Neural progenitor cell (in vitro differentiated cells): ENCODE measurements at regions not wholly inside any gene's neighbourhood (a gene's known extent, or its start where the extent isn't known, plus 50 kb on each side); places are given as distances from the start of the nearest gene placed in this dataset.

Experiments
- DNase-seq: peaks from one replicate; pipeline ENCODE4 v3.0.0-alpha.2; 2016; ENCODE audit warnings: low spot score
- H2AFZ ChIP-seq: fragments of 200-600 bp; sonication (generic); replicated peaks from 2 replicates; pipeline ENCODE4 v1.6.1; 2016; ENCODE audit warnings: antibody characterized with exemption
- H3F3A ChIP-seq: fragments of 200-600 bp; sonication (generic); 2 replicates; pipeline ENCODE4 v1.6.1; 2016; ENCODE audit warnings: antibody characterized with exemption, low read depth
- H3K27ac ChIP-seq: fragments of 200-600 bp; sonication (generic); 2 replicates; pipeline ENCODE4 v1.5.1; 2016; ENCODE audit warnings: mild to moderate bottlenecking
- H3K27me3 ChIP-seq: fragments of 200-600 bp; sonication (generic); 2 replicates; pipeline ENCODE4 v1.6.1; 2016; ENCODE audit warnings: mild to moderate bottlenecking, moderate library complexity
- H3K36me3 ChIP-seq: fragments of 200-600 bp; sonication (generic); 2 replicates; pipeline ENCODE4 v1.5.1; 2016
- H3K4me1 ChIP-seq: fragments of 200-600 bp; sonication (generic); 2 replicates; pipeline ENCODE4 v1.6.1; 2016; ENCODE audit warnings: mixed run types
- H3K4me2 ChIP-seq: fragments of 200-600 bp; sonication (generic); 2 replicates; pipeline ENCODE4 v1.6.1; 2016
- H3K4me3 ChIP-seq: fragments of 200-600 bp; sonication (generic); 2 replicates; pipeline ENCODE4 v1.5.1; 2016
- H3K79me2 ChIP-seq: fragments of 200-600 bp; sonication (generic); 2 replicates; pipeline ENCODE4 v1.6.1; 2016; ENCODE audit warnings: low read depth
- H3K9ac ChIP-seq: fragments of 200-600 bp; sonication (generic); 2 replicates; pipeline ENCODE4 v1.6.1; 2016
- H3K9me3 ChIP-seq: fragments of 200-600 bp; sonication (generic); 2 replicates; pipeline ENCODE4 v1.5.1; 2016; ENCODE audit warnings: low read depth
- H4K20me1 ChIP-seq: fragments of 200-600 bp; sonication (generic); 2 replicates; pipeline ENCODE4 v1.6.1; 2016; ENCODE audit warnings: low read depth
- H3K27ac Mint-ChIP-seq: 3 replicates; pipeline ENCODE4 v1.8.0; 2021; ENCODE audit warnings: mixed read lengths
- H3K27me3 Mint-ChIP-seq: 2 replicates; pipeline ENCODE4 v1.8.0; 2022; ENCODE audit warnings: low read depth, mild to moderate bottlenecking, inconsistent platforms, moderate library complexity, mixed read lengths; ENCODE audit not compliant: insufficient read depth
- H3K36me3 Mint-ChIP-seq: 3 replicates; pipeline ENCODE4 v1.8.0; 2021; ENCODE audit warnings: mixed read lengths
- H3K4me1 Mint-ChIP-seq: 3 replicates; pipeline ENCODE4 v1.8.0; 2021; ENCODE audit warnings: mixed read lengths
- H3K4me3 Mint-ChIP-seq: 3 replicates; pipeline ENCODE4 v1.8.0; 2021; ENCODE audit warnings: mild to moderate bottlenecking, moderate library complexity, mixed read lengths
- H3K9me3 Mint-ChIP-seq: 3 replicates; pipeline ENCODE4 v1.8.0; 2020; ENCODE audit warnings: mixed read lengths
- EZH2 ChIP-seq: fragments of 200-600 bp; sonication (generic); IDR thresholded peaks from 2 replicates; pipeline ENCODE4 v1.6.1; 2017; ENCODE audit warnings: antibody characterized with exemption, mild to moderate bottlenecking, moderate library complexity
- EZH2phosphoT487 ChIP-seq: fragments of 200-600 bp; sonication (generic); IDR thresholded peaks from 2 replicates; pipeline ENCODE4 v1.6.1; 2017; ENCODE audit warnings: antibody characterized with exemption
- TF ChIP-seq, protein P1 (sequence below): fragments of 200-600 bp; sonication (generic); IDR thresholded peaks from 2 replicates; pipeline ENCODE4 v1.5.1; 2017; ENCODE audit warnings: antibody characterized with exemption, mild to moderate bottlenecking

DNA sequence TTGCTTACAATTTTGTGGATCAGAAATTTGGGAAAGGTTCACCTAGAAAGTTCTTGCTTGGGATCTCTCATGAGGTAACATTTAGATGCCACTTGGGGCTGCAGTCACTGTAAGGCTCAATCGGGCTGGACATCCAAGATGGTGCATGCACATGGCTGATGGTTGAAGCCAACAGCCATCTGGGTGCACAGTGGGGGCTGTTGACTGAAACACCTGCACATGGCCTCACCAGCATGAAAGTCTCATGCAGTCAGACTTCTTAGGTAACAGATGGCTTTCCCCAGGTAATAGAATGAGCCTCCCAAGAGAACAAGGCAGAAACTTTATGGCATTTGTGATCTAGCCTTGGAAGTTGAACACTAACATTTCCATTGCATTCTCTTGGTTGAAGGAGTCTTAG, 740.7 kb upstream of the AUTS2 start:
- no peaks in the 10 kb centered on the region for H3K27me3 ChIP-seq
- no peak overlapping the region for H3K9ac ChIP-seq
- Mint-ChIP-seq H3K4me3 (no peak overlapping the region), H3K9me3 (no peaks in the 10 kb centered on the region), H3K27ac (no peak overlapping the region), H3K27me3 (no peaks in the 10 kb centered on the region), H3K4me1 (no peaks in the 10 kb centered on the region), H3K36me3 (no peaks in the 10 kb centered on the region)
- H3F3A ChIP-seq, result no peaks in the 10 kb centered on the region
- no peaks in the 10 kb centered on the region for H4K20me1 ChIP-seq
- H3K79me2 ChIP-seq, result no peaks in the 10 kb centered on the region
- TF ChIP-seq, protein P1, sequence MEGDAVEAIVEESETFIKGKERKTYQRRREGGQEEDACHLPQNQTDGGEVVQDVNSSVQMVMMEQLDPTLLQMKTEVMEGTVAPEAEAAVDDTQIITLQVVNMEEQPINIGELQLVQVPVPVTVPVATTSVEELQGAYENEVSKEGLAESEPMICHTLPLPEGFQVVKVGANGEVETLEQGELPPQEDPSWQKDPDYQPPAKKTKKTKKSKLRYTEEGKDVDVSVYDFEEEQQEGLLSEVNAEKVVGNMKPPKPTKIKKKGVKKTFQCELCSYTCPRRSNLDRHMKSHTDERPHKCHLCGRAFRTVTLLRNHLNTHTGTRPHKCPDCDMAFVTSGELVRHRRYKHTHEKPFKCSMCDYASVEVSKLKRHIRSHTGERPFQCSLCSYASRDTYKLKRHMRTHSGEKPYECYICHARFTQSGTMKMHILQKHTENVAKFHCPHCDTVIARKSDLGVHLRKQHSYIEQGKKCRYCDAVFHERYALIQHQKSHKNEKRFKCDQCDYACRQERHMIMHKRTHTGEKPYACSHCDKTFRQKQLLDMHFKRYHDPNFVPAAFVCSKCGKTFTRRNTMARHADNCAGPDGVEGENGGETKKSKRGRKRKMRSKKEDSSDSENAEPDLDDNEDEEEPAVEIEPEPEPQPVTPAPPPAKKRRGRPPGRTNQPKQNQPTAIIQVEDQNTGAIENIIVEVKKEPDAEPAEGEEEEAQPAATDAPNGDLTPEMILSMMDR, result no peak
- TF ChIP-seq EZH2 (no peak), EZH2phosphoT487 (no peak)
- no peak overlapping the region for H3K4me2 ChIP-seq
- no peak overlapping the region for H3K27ac ChIP-seq
- H3K9me3 ChIP-seq, result no peaks in the 10 kb centered on the region
- DNase-seq, result no peak
- no peaks in the 10 kb centered on the region for H3K4me1 ChIP-seq
- H2AFZ ChIP-seq, result no peak overlapping the region
- no peaks in the 10 kb centered on the region for H3K36me3 ChIP-seq
- no peak overlapping the region for H3K4me3 ChIP-seq

DNA sequence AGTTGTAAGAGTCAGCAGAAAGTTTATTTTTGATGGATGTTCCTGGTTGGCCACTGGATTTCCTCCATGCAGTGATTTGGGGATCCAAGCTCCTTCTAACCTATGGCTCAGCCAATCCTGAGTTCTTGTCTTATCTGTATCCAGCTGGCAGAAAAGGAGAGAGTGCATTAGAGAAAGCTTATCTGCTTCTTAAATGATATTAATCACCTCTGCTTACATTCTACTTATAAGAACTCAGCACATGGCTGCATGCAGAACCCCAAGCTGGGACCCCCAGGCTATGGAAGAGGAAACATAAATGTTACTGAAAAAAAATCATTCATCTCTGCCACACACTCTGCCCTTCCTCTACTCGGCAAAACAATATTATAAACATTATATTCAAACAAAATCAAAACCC, 739.8 kb upstream of the AUTS2 start:
- Mint-ChIP-seq H3K36me3 (no peaks in the 10 kb centered on the region), H3K9me3 (no peaks in the 10 kb centered on the region), H3K27me3 (no peaks in the 10 kb centered on the region), H3K4me1 (no peaks in the 10 kb centered on the region), H3K4me3 (no peak overlapping the region), H3K27ac (no peak overlapping the region)
- Histone ChIP-seq H3K27ac (no peak overlapping the region), H3K9me3 (no peaks in the 10 kb centered on the region), H3K36me3 (no peaks in the 10 kb centered on the region), H2AFZ (no peak overlapping the region), H3F3A (no peaks in the 10 kb centered on the region), H3K27me3 (no peaks in the 10 kb centered on the region), H3K79me2 (no peaks in the 10 kb centered on the region), H3K4me2 (no peak overlapping the region), H3K4me1 (no peaks in the 10 kb centered on the region), H3K4me3 (no peak overlapping the region), H3K9ac (no peak overlapping the region), H4K20me1 (no peaks in the 10 kb centered on the region)
- no peak for DNase-seq
- TF ChIP-seq EZH2phosphoT487, result no peak
- TF ChIP-seq, protein P1, result no peak

GRCh38 chr7:68861171-68861570, 737.1 kb upstream of the AUTS2 start:
- no peaks in the 10 kb centered on the region for H4K20me1 ChIP-seq
- H3K27me3 Mint-ChIP-seq, result no peaks in the 10 kb centered on the region
- no peaks in the 10 kb centered on the region for H3K36me3 ChIP-seq
- no peaks in the 10 kb centered on the region for H3K79me2 ChIP-seq
- no peak overlapping the region for H3K4me2 ChIP-seq
- peaks cover 2% of the 10 kb centered on the region for H3K4me1 ChIP-seq
- peaks cover 2% of the 10 kb centered on the region for H3K9me3 Mint-ChIP-seq
- H2AFZ ChIP-seq, result no peak overlapping the region
- H3F3A ChIP-seq, result peaks cover 4% of the 10 kb centered on the region
- H3K27ac ChIP-seq, result no peak overlapping the region
- H3K4me1 Mint-ChIP-seq, result no peaks in the 10 kb centered on the region
- no peak overlapping the region for H3K4me3 ChIP-seq
- no peak overlapping the region for H3K4me3 Mint-ChIP-seq
- no peak for DNase-seq
- TF ChIP-seq EZH2, result no peak
- no peak for TF ChIP-seq EZH2phosphoT487
- TF ChIP-seq, protein P1, result no peak
- no peak overlapping the region for H3K27ac Mint-ChIP-seq
- no peaks in the 10 kb centered on the region for H3K27me3 ChIP-seq
- no peak overlapping the region for H3K9ac ChIP-seq
- H3K36me3 Mint-ChIP-seq, result no peaks in the 10 kb centered on the region
- H3K9me3 ChIP-seq, result no peaks in the 10 kb centered on the region

DNA sequence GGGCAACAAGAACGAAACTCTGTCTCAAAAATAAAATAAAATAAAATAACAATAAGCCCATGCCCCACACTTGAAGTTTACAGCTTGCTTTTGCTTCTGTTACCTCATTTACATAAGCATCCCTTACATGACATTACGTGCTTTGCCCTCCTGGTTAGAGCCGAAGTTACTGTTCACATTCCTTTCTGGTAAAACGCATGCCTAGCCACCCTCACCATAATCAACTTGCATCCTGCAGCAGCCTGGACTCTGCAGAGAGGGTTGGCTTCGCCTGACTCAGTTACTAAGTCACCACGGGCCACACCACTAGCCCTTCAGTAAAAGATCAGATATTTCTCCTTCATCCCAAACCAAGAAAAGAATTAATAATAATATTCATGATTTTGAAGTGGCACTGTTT, 736.0 kb upstream of the AUTS2 start:
- Histone ChIP-seq H4K20me1 (no peaks in the 10 kb centered on the region), H3K4me2 (no peak overlapping the region), H3K9me3 (no peaks in the 10 kb centered on the region), H3K27me3 (no peaks in the 10 kb centered on the region), H3K27ac (no peak overlapping the region), H2AFZ (no peak overlapping the region), H3K79me2 (no peaks in the 10 kb centered on the region), H3K36me3 (no peaks in the 10 kb centered on the region), H3K9ac (no peak overlapping the region), H3K4me3 (no peak overlapping the region), H3F3A (peaks cover 4% of the 10 kb centered on the region), H3K4me1 (peaks cover 12% of the 10 kb centered on the region)
- Mint-ChIP-seq H3K9me3 (peaks cover 2% of the 10 kb centered on the region), H3K27ac (no peak overlapping the region), H3K4me3 (no peak overlapping the region), H3K4me1 (no peaks in the 10 kb centered on the region), H3K36me3 (no peaks in the 10 kb centered on the region), H3K27me3 (no peaks in the 10 kb centered on the region)
- no peak for DNase-seq
- TF ChIP-seq EZH2 (no peak), EZH2phosphoT487 (no peak)
- TF ChIP-seq, protein P1, result no peak
